ENCODE measurements at regions not wholly inside any gene's neighbourhood (a gene's known extent, or its start where the extent isn't known, plus 50 kb on each side); places are given as distances from the start of the nearest gene placed in this dataset.

DNA sequence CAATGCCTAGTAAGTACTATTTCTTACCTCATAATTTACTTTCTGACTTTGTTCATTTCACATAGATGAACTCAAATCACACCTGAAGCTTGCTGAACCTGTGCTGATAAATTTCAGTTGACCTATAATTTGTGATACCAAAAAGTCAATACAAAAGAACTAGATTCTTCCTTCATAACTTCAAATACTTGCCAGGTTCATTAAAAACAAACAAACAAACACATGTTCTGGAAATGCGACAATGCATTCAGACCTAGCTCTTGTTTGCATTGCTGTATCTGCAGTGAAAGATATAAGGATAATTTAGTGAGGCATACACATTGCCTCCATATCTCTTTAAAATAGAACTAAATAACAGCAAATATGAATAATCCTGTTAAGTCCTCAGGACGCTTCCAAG lies 221.3 kb downstream of the GXYLT1 start:
- peaks cover 32% of the 10 kb centered on the region for H3K4me1 Mint-ChIP-seq
- no peak overlapping the region for H3K27ac Mint-ChIP-seq
- no peaks in the 10 kb centered on the region for H3K36me3 Mint-ChIP-seq
- H3K4me3 Mint-ChIP-seq, result no peak overlapping the region
- H3K27me3 Mint-ChIP-seq (ENCODE audit: low read depth), result peaks cover 32% of the 10 kb centered on the region
- ChIA-PET CTCF (no interaction called here), POLR2A (no interaction called here)
- H3K9me3 Mint-ChIP-seq, result peaks cover 7% of the 10 kb centered on the region; the same call in 1 of the 2 replicates
- ATAC-seq (no peak), DNase-seq (ENCODE audit: low spot score) (no peak)
- no peak for TF ChIP-seq CBFB (CRISPR knock-in tag; IDR thresholded peaks at IDR 0.05; ENCODE audit: low read depth)
- TF ChIP-seq ZNF416 (CRISPR knock-in tag; IDR thresholded peaks at IDR 0.05), result no peak
- no peak for TF ChIP-seq FOXK1 (CRISPR knock-in tag; IDR thresholded peaks at IDR 0.05)
- no peak for TF ChIP-seq MXD4 (CRISPR knock-in tag; IDR thresholded peaks at IDR 0.05; ENCODE audit: borderline replicate concordance)
- TF ChIP-seq PRRX2 (CRISPR knock-in tag; IDR thresholded peaks at IDR 0.05), result no peak
- TF ChIP-seq TCF7 (CRISPR knock-in tag; IDR thresholded peaks at IDR 0.05; ENCODE audit: low read depth), result no peak
- TF ChIP-seq ZNF396 (CRISPR knock-in tag; IDR thresholded peaks at IDR 0.05; ENCODE audit: borderline replicate concordance), result no peak
- no peak for TF ChIP-seq ZNF232 (CRISPR knock-in tag; IDR thresholded peaks at IDR 0.05)
- no peak for TF ChIP-seq SOX15 (CRISPR knock-in tag; IDR thresholded peaks at IDR 0.05)
- TF ChIP-seq MAX (CRISPR knock-in tag; IDR thresholded peaks at IDR 0.05), result no peak
- TF ChIP-seq RELA (CRISPR knock-in tag; IDR thresholded peaks at IDR 0.05; ENCODE audit: borderline replicate concordance), result no peak
- no peak for TF ChIP-seq SP1 (CRISPR knock-in tag; conservative IDR thresholded peaks at IDR 0.05)
- no peak for TF ChIP-seq ZNF281 (CRISPR knock-in tag; IDR thresholded peaks at IDR 0.05)

DNA sequence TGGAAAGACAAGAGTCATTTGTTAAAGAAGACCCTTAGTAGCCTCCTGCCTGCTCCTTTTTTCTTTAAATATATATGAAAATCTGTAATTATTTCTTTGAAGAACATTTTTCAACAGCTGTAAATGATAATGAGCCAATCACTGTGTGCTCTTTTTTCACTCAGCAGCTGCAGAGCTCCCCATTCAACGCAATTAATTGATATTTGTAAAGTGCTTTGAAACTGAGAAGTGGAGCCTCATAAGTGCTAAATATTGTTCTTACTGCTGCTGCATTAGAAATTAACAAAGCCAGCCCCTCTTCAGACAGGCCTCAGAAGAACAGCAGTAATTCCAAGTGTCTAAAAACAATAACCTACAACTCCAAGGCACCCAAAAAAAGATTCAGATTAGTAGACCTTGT lies 224.3 kb downstream of the GXYLT1 start:
- H3K4me1 Mint-ChIP-seq, result peaks cover 41% of the 10 kb centered on the region
- DNase-seq (ENCODE audit: low spot score) (no peak), ATAC-seq (no peak)
- ChIA-PET POLR2A (no interaction called here), CTCF (no interaction called here)
- peak overlapping the region; percentile 66; the same call in 1 of the 2 replicates for H3K4me3 Mint-ChIP-seq
- peaks cover 7% of the 10 kb centered on the region; the same call in 1 of the 2 replicates for H3K9me3 Mint-ChIP-seq
- H3K36me3 Mint-ChIP-seq, result no peaks in the 10 kb centered on the region
- H3K27me3 Mint-ChIP-seq (ENCODE audit: low read depth), result peaks cover 32% of the 10 kb centered on the region
- H3K27ac Mint-ChIP-seq, result no peak overlapping the region
- no peak for TF ChIP-seq CBFB (CRISPR knock-in tag; IDR thresholded peaks at IDR 0.05; ENCODE audit: low read depth)
- no peak for TF ChIP-seq ELF4 (CRISPR knock-in tag; IDR thresholded peaks at IDR 0.05; ENCODE audit: low read depth)
- no peak for TF ChIP-seq KAT7 (CRISPR knock-in tag; IDR thresholded peaks at IDR 0.05; ENCODE audit: borderline replicate concordance)
- no peak for TF ChIP-seq ZNF138 (CRISPR knock-in tag; conservative IDR thresholded peaks at IDR 0.05)
- no peak for TF ChIP-seq GTF2I (CRISPR knock-in tag; conservative IDR thresholded peaks at IDR 0.05)
- no peak for TF ChIP-seq ZNF121 (CRISPR knock-in tag; IDR thresholded peaks at IDR 0.05)
- no peak for TF ChIP-seq AR (CRISPR knock-in tag; IDR thresholded peaks at IDR 0.05)
- TF ChIP-seq ESRRA (CRISPR knock-in tag; IDR thresholded peaks at IDR 0.05; ENCODE audit: borderline replicate concordance), result no peak
- no peak for TF ChIP-seq TP53 (CRISPR knock-in tag; IDR thresholded peaks at IDR 0.05)
- no peak for TF ChIP-seq FOXP4 (CRISPR knock-in tag; IDR thresholded peaks at IDR 0.05)

Data from WTC11 (cell line).